ENCODE measurements at regions not wholly inside any gene's neighbourhood (a gene's known extent, or its start where the extent isn't known, plus 50 kb on each side); places are given as distances from the start of the nearest gene placed in this dataset.

- no peak for TF ChIP-seq CTCF (IDR thresholded peaks at IDR 0.05)
- no peak for TF ChIP-seq POLR2A (IDR thresholded peaks at IDR 0.05)
Observed at GRCh38 chr7:85641331-85641730, 454.5 kb upstream of the SEMA3D start.
